Coronary artery (tissue), 2 donors: ENCODE measurements at regions not wholly inside any gene's neighbourhood (a gene's known extent, or its start where the extent isn't known, plus 50 kb on each side); places are given as distances from the start of the nearest gene placed in this dataset.
A peak's percentile ranks its signal among the peaks of the same experiment; 100 is the strongest.

Source experiments
- DNase-seq: peaks from one replicate; pipeline ENCODE4 v3.0.0-alpha.2; 2017; ENCODE audit warnings: low spot score
- H3K27ac ChIP-seq, 2 donors: fragments of 200-600 bp; sonication (generic); one replicate each; pipeline ENCODE4 v1.5.1; 2016 to 2019
- H3K4me3 ChIP-seq: fragments of 200-600 bp; sonication (generic); 2 replicates; pipeline ENCODE4 v1.5.1; 2016; ENCODE audit warnings: mild to moderate bottlenecking, moderate library complexity
- TF ChIP-seq, protein P1 (sequence below): fragments of 200-600 bp; sonication (generic); IDR thresholded peaks from one replicate; pipeline ENCODE4 v1.5.1; 2019; ENCODE audit warnings: antibody characterized with exemption

DNA sequence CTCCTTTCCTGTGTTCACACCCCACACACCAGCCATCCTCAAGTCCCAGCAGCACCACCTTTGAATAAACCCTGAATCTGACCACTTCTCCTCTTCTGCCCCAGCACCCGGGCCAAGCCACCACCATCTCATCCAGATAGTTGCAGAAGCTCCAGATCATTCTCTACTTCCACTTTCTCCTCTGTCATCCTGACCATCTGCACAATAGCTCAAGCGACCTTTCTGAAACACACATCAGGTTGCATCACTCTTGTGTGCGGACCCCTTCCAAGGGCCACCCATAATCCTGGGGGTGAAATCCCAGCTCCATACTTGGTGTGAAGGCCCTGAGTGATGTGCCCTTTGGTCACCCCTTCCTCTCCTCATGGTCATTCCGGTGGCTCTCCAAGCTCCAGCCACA is 187.4 kb upstream of the GALNT17 start:
- DNase-seq = peak; percentile 26
- Histone ChIP-seq H3K27ac (no peak overlapping the region), H3K4me3 (no peak overlapping the region)
- TF ChIP-seq, protein P1, sequence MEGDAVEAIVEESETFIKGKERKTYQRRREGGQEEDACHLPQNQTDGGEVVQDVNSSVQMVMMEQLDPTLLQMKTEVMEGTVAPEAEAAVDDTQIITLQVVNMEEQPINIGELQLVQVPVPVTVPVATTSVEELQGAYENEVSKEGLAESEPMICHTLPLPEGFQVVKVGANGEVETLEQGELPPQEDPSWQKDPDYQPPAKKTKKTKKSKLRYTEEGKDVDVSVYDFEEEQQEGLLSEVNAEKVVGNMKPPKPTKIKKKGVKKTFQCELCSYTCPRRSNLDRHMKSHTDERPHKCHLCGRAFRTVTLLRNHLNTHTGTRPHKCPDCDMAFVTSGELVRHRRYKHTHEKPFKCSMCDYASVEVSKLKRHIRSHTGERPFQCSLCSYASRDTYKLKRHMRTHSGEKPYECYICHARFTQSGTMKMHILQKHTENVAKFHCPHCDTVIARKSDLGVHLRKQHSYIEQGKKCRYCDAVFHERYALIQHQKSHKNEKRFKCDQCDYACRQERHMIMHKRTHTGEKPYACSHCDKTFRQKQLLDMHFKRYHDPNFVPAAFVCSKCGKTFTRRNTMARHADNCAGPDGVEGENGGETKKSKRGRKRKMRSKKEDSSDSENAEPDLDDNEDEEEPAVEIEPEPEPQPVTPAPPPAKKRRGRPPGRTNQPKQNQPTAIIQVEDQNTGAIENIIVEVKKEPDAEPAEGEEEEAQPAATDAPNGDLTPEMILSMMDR = no peak

DNA sequence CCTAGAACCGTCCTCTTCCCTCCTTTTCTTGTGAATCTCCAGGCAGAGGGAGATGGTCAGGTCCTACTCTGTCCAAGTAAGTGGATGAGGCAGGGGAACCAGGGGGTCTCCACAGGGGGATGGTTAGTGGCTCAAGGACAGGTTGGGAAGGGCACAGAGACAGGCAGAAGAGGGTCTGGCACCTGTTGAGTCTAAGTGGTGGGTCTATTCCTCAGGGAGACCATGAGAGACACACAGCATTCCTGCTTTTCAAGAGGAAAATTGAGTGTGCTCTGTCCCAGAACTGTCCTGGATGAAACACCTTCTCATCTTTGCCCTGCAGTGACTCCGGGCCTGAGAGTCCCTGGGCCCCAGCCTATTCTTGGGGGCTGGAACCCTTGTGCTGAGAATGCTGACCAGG is 184.8 kb upstream of the GALNT17 start:
- DNase-seq = peak; percentile 21
- TF ChIP-seq, protein P1 = no peak
- H3K4me3 ChIP-seq = no peak overlapping the region
- no peak overlapping the region for H3K27ac ChIP-seq

DNA sequence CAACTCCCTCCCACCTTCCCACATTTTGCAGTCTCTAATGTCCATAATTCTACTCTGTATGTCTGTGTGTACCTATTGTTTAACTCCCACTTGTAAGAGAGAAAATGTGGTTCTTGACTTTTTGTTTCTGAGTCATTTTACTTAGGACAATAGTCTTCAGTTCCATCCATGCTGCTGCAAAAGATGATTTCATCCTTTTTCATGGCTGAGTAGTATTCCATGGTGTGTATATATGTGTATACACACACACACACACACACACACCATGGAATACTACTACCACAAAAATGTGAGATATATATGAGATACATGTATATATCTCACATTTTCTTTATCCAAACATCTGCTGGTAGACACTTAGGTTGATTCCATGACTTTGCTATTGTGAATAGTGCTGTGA is 182.1 kb upstream of the GALNT17 start:
- no peak for DNase-seq
- no peak overlapping the region for H3K4me3 ChIP-seq
- H3K27ac ChIP-seq = no peak overlapping the region
- TF ChIP-seq, protein P1 = no peak

DNA sequence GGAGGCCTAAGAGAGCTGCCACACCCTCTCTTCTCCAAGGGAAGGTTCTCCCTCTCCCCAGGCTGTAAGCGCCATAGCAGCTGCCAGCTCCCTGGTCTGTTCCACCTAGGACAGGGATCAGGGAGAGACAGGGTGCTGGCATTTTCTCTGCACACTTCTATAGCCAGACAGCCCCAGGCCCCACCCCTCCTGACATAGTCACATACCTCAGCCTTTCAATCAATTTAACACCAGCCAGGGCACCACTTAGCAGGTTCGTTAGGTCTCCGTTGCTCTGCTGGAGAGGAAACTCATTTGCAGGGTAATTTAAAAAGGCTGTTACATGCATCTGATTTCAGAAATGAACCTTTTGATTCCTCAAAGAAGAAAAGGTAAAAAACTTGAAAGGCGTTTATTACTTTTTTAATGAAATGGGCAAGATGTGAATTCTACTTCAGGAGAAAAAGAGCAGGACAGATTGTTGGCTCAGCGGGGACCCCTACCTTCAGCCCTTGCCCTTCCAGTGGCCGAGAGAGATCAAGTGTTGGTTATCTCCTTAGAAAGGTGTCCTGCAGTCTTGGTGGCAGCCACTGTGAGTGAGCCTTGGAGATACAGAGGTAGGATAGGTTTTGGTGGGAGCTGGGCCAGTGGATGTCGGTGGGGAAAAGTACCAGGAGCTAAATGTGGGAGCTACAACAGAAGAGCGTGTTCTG is 180.5 kb upstream of the GALNT17 start:
- H3K27ac ChIP-seq = no peak overlapping the region
- DNase-seq = peak; percentile 24
- no peak overlapping the region for H3K4me3 ChIP-seq
- TF ChIP-seq, protein P1 = no peak

DNA sequence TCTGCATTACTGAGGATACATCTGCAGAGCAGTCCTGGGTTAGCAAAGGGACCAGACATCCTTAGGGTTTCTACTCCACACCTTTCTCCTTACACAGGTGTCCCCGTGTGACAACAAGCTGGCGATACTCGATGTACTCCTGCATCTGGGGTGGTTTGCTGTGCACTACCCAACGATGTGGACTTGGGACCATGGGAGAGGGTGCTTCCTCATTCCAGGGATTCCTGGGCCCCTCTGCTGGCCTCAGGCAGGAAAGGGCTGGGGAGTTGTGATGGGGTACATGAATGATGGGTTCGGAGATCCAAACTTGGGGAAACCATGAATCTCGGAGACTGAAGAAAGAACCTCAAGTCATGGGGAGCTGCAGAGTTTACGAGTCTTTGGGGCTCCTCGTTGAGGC is 179.6 kb upstream of the GALNT17 start:
- TF ChIP-seq, protein P1 = no peak
- no peak overlapping the region for H3K27ac ChIP-seq
- peak; percentile 50 for DNase-seq
- H3K4me3 ChIP-seq = no peak overlapping the region

DNA sequence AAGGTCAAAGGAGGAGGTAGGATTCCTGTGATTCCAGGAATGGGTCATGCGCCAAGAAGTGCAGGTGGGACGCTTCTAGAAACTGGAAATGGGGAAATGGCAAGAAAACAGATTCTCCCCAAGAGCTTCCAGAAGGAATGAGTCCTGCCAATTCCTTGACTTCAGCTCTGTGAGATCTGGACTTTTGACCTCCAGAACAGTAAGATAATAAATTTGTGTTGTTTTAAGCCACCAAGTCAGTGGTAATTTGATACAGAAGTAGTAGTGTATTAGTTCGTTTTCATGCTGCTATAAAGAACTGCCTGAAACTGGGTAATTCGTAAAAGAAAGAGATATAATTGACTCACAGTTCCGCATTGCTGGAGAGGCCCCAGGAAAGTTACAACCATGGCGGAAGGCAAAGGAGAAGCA is 178.6 kb upstream of the GALNT17 start:
- DNase-seq = peak; percentile 16
- TF ChIP-seq, protein P1 = no peak
- Histone ChIP-seq H3K4me3 (no peak overlapping the region), H3K27ac (no peak overlapping the region)

DNA sequence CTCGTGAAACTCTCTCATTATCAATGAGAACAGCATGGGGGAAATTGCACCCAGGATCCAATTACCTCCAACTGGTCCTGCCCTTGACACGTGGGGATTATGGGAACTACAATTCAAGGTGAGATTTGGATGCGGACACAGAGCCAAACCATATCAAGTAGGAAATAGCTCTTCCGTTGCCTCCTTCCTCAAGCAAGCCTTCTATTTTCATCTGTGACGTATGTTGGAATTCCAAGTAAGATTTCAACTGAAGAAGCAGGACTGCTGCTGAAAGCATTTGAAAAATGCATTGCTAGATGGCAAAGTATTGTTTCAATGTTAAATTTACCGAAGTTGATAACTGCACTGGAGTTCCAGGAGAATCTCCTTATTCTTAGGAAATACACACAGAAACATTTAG is 178.1 kb upstream of the GALNT17 start:
- Histone ChIP-seq H3K4me3 (no peak overlapping the region), H3K27ac (no peak overlapping the region)
- peak; percentile 24 for DNase-seq
- TF ChIP-seq, protein P1 = no peak
